Occipital lobe (tissue), 1 donor: ENCODE measurements at regions not wholly inside any gene's neighbourhood (a gene's known extent, or its start where the extent isn't known, plus 50 kb on each side); places are given as distances from the start of the nearest gene placed in this dataset.
"Not testable (repeated sequence)": the region's sequence is repeated elsewhere in the genome, so short reads cannot be mapped to it uniquely, and the experiment has no call there.

Experiments used
- DNase-seq: peaks from one replicate; lab custom pipeline; 2025; lab: John Stamatoyannopoulos, UW

GRCh38 chr12:28770322-28770721, 378.8 kb upstream of the FAR2 start:
- DNase-seq = no peak

- DNase-seq = no peak
Observed at GRCh38 chr12:28771968-28772367, 377.1 kb upstream of the FAR2 start.

- no peak for DNase-seq
Observed at GRCh38 chr12:28775556-28775955, 373.5 kb upstream of the FAR2 start.

- no peak for DNase-seq
Observed at GRCh38 chr12:28776220-28776619, 372.9 kb upstream of the FAR2 start.

- DNase-seq = no peak
Observed at GRCh38 chr12:28776913-28777422, 372.1 kb upstream of the FAR2 start.

GRCh38 chr12:28777603-28778365, 371.3 kb upstream of the FAR2 start:
- DNase-seq = no peak

- no peak for DNase-seq
Observed at GRCh38 chr12:28780096-28780495, 369.0 kb upstream of the FAR2 start.

- no peak for DNase-seq
Observed at GRCh38 chr12:28780960-28781359, 368.1 kb upstream of the FAR2 start.

- no peak for DNase-seq
Observed at GRCh38 chr12:28781671-28782652, 367.1 kb upstream of the FAR2 start.

GRCh38 chr12:28782812-28783211, 366.3 kb upstream of the FAR2 start:
- no peak for DNase-seq

- no peak for DNase-seq
Observed at GRCh38 chr12:28787151-28787550, 361.9 kb upstream of the FAR2 start.

GRCh38 chr12:28788256-28788655, 360.8 kb upstream of the FAR2 start:
- not testable (repeated sequence) for DNase-seq

- DNase-seq = no peak
Observed at GRCh38 chr12:28793581-28794151, 355.4 kb upstream of the FAR2 start.

- DNase-seq = no peak
Observed at GRCh38 chr12:28794211-28794610, 354.9 kb upstream of the FAR2 start.

- no peak for DNase-seq
Observed at GRCh38 chr12:28794786-28795185, 354.3 kb upstream of the FAR2 start.

- DNase-seq = no peak
Observed at GRCh38 chr12:28795311-28795710, 353.8 kb upstream of the FAR2 start.

- DNase-seq = no peak
Observed at GRCh38 chr12:28799348-28799747, 349.7 kb upstream of the FAR2 start.

GRCh38 chr12:28800129-28800528, 348.9 kb upstream of the FAR2 start:
- no peak for DNase-seq

GRCh38 chr12:28802706-28803438, 346.2 kb upstream of the FAR2 start:
- no peak for DNase-seq

- no peak for DNase-seq
Observed at GRCh38 chr12:28807535-28807934, 341.5 kb upstream of the FAR2 start.

- no peak for DNase-seq
Observed at GRCh38 chr12:28811457-28811856, 337.6 kb upstream of the FAR2 start.
